MCF 10A (cell line): ENCODE measurements at regions not wholly inside any gene's neighbourhood (a gene's known extent, or its start where the extent isn't known, plus 50 kb on each side); places are given as distances from the start of the nearest gene placed in this dataset.

Experiments used
- BruUV-seq: library from RNA; stranded (reverse); fragments of 400-500 nt; replicated peaks from 2 replicates; lab custom pipeline; 2021; lab: Mats Ljungman, UMichigan
- CTCF ChIA-PET: fragments of 300-600 bp; sonication (Branson Sonifier 250); formaldehyde crosslinking; extraction: SDS; loops from one replicate; lab custom pipeline; 2021; ENCODE audit warnings: antibody characterized with exemption, inconsistent platforms; lab: Yijun Ruan, JAX
- POLR2A ChIA-PET: fragments of 300-600, 350-650 bp; sonication (Branson Sonifier 250); formaldehyde crosslinking; extraction: SDS; loops from one replicate; lab custom pipeline; 2020; ENCODE audit warnings: antibody characterized with exemption, inconsistent platforms; lab: Yijun Ruan, JAX
- DNase-seq: peaks from one replicate; pipeline ENCODE4 v3.0.0-alpha.2; 2018; ENCODE audit not compliant: unreplicated experiment
- H3K27ac Mint-ChIP-seq: one replicate; pipeline ENCODE4 v1.8.0; 2022; ENCODE audit warnings: mild to moderate bottlenecking, low read depth, mixed read lengths; ENCODE audit not compliant: unreplicated experiment
- H3K27me3 Mint-ChIP-seq: one replicate; pipeline ENCODE4 v1.8.0; 2022; ENCODE audit warnings: mixed read lengths; ENCODE audit not compliant: insufficient read depth, unreplicated experiment
- H3K36me3 Mint-ChIP-seq: one replicate; pipeline ENCODE4 v1.8.0; 2022; ENCODE audit warnings: mild to moderate bottlenecking, moderate library complexity, mixed read lengths; ENCODE audit not compliant: insufficient read depth, unreplicated experiment
- H3K4me1 Mint-ChIP-seq: one replicate; pipeline ENCODE4 v1.8.0; 2022; ENCODE audit warnings: mixed read lengths; ENCODE audit not compliant: insufficient read depth, unreplicated experiment
- H3K4me3 Mint-ChIP-seq: one replicate; pipeline ENCODE4 v1.8.0; 2022; ENCODE audit warnings: mild to moderate bottlenecking, moderate library complexity, mixed read lengths; ENCODE audit not compliant: unreplicated experiment
- H3K9me3 Mint-ChIP-seq: one replicate; pipeline ENCODE4 v1.8.0; 2022; ENCODE audit warnings: mixed read lengths; ENCODE audit not compliant: unreplicated experiment
- intact Hi-C: fragments of 100-400 bp; cut with micrococcal nuclease; formaldehyde crosslinking; loops from 2 replicates; pipeline ENCODE4 v1.14.1; 2022
- TF ChIP-seq, protein P1 (sequence below): fragments of 200-600 bp; IDR thresholded peaks from one replicate; pipeline ENCODE4 v1.8.0; 2022; ENCODE audit warnings: antibody characterized with exemption, mild to moderate bottlenecking; ENCODE audit not compliant: unreplicated experiment

GRCh38 chr11:116412118-116412889 lies 360.5 kb downstream of the BUD13 start:
- H3K36me3 Mint-ChIP-seq: no peaks in the 10 kb centered on the region
- H3K9me3 Mint-ChIP-seq: no peaks in the 10 kb centered on the region
- DNase-seq: no peak
- CTCF ChIA-PET: interaction anchor here (0.9 kb wide), 1 partner anchor 131 kb away, joined by 3 read pairs; no protein-coding TSS in a partner anchor
- H3K4me3 Mint-ChIP-seq: no peak overlapping the region
- no peaks in the 10 kb centered on the region for H3K4me1 Mint-ChIP-seq
- H3K27me3 Mint-ChIP-seq: no peaks in the 10 kb centered on the region
- TF ChIP-seq, protein P1, sequence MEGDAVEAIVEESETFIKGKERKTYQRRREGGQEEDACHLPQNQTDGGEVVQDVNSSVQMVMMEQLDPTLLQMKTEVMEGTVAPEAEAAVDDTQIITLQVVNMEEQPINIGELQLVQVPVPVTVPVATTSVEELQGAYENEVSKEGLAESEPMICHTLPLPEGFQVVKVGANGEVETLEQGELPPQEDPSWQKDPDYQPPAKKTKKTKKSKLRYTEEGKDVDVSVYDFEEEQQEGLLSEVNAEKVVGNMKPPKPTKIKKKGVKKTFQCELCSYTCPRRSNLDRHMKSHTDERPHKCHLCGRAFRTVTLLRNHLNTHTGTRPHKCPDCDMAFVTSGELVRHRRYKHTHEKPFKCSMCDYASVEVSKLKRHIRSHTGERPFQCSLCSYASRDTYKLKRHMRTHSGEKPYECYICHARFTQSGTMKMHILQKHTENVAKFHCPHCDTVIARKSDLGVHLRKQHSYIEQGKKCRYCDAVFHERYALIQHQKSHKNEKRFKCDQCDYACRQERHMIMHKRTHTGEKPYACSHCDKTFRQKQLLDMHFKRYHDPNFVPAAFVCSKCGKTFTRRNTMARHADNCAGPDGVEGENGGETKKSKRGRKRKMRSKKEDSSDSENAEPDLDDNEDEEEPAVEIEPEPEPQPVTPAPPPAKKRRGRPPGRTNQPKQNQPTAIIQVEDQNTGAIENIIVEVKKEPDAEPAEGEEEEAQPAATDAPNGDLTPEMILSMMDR: no peak
- H3K27ac Mint-ChIP-seq: no peak overlapping the region
- no TSS peak for BruUV-seq
- POLR2A ChIA-PET: no interaction called here
- intact Hi-C loops: no loop called here

- Mint-ChIP-seq H3K9me3 (peaks cover 14% of the 10 kb centered on the region), H3K36me3 (no peaks in the 10 kb centered on the region), H3K27me3 (no peaks in the 10 kb centered on the region), H3K27ac (no peak overlapping the region), H3K4me1 (no peaks in the 10 kb centered on the region), H3K4me3 (no peak overlapping the region)
- TF ChIP-seq, protein P1: no peak
- intact Hi-C loops: no loop called here
- CTCF ChIA-PET: no interaction called here
- BruUV-seq: no TSS peak
- no peak for DNase-seq
- POLR2A ChIA-PET: no interaction called here
Measured at GRCh38 chr11:116409238-116409637, 363.5 kb downstream of the BUD13 start.

- Mint-ChIP-seq H3K4me3 (no peak overlapping the region), H3K36me3 (no peaks in the 10 kb centered on the region), H3K27ac (no peak overlapping the region), H3K27me3 (no peaks in the 10 kb centered on the region), H3K9me3 (peaks cover 14% of the 10 kb centered on the region), H3K4me1 (no peaks in the 10 kb centered on the region)
- intact Hi-C loops: no loop called here
- TF ChIP-seq, protein P1: no peak
- BruUV-seq: no TSS peak
- DNase-seq: no peak
- CTCF ChIA-PET: no interaction called here
- POLR2A ChIA-PET: no interaction called here
Measured at GRCh38 chr11:116406042-116406441, 366.7 kb downstream of the BUD13 start.

DNA sequence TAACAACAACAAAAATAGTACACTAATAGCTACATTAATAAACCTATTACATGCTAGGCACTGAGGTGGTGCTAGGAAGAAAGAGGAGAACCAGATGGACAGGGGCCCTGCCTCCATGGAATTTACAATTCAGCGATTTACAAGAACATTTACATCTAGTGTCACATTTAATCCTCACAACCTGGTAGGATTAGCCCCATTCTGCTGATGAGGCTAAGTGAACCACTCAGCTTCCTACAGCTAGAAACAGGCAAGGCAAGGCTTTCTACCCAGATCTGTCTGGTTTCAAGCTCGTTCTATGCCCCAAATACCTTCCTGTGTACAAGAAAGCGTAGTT lies 368.4 kb downstream of the BUD13 start:
- Mint-ChIP-seq H3K27me3 (no peaks in the 10 kb centered on the region), H3K9me3 (peaks cover 21% of the 10 kb centered on the region), H3K4me3 (no peak overlapping the region), H3K4me1 (no peaks in the 10 kb centered on the region), H3K27ac (no peak overlapping the region), H3K36me3 (no peaks in the 10 kb centered on the region)
- intact Hi-C loops: no loop called here
- POLR2A ChIA-PET: no interaction called here
- CTCF ChIA-PET: interaction anchor here (0.5 to 1.3 kb wide), 2 partner anchors 17 to 124 kb away, joined by 3 read pairs; no protein-coding TSS in a partner anchor
- no peak for DNase-seq
- no TSS peak for BruUV-seq
- TF ChIP-seq, protein P1: no peak
